GM18870 (cell line): ENCODE measurements at regions not wholly inside any gene's neighbourhood (a gene's known extent, or its start where the extent isn't known, plus 50 kb on each side); places are given as distances from the start of the nearest gene placed in this dataset.
"Not testable (repeated sequence)": the region's sequence is repeated elsewhere in the genome, so short reads cannot be mapped to it uniquely, and the experiment has no call there.

ENCODE experiments used
- ATAC-seq: cut with Tn5 transposase; IDR thresholded peaks from one replicate; pipeline ENCODE4 v1.9.1; 2021; ENCODE audit warnings: moderate library complexity; ENCODE audit not compliant: unreplicated experiment

- ATAC-seq, result no peak
These were observed 84.3 kb upstream of the HAND1 start for GRCh38 chr5:154562244-154562880.

GRCh38 chr5:154559398-154560276, 81.6 kb upstream of the HAND1 start:
- ATAC-seq, result no peak

- no peak for ATAC-seq
These were observed 79.5 kb upstream of the HAND1 start for GRCh38 chr5:154557548-154557947.

- ATAC-seq, result no peak
These were observed 69.5 kb upstream of the HAND1 start for GRCh38 chr5:154547551-154547950.

GRCh38 chr5:154546719-154547118, 68.7 kb upstream of the HAND1 start:
- ATAC-seq, result no peak

- no peak for ATAC-seq
These were observed 66.6 kb upstream of the HAND1 start for GRCh38 chr5:154544646-154545045.

- ATAC-seq, result no peak
These were observed 65.4 kb upstream of the HAND1 start for GRCh38 chr5:154543380-154543779.

GRCh38 chr5:154542581-154542980, 64.6 kb upstream of the HAND1 start:
- ATAC-seq, result no peak

- no peak for ATAC-seq
These were observed 64.0 kb upstream of the HAND1 start for GRCh38 chr5:154542000-154542399.

- no peak for ATAC-seq
These were observed 63.5 kb upstream of the HAND1 start for GRCh38 chr5:154541553-154541952.

- no peak for ATAC-seq
These were observed 62.6 kb upstream of the HAND1 start for GRCh38 chr5:154540600-154540999.

- ATAC-seq, result no peak
These were observed 60.5 kb upstream of the HAND1 start for GRCh38 chr5:154538492-154538891.

- ATAC-seq, result not testable (repeated sequence)
These were observed 58.4 kb upstream of the HAND1 start for GRCh38 chr5:154536439-154536838.

- ATAC-seq, result no peak
These were observed 57.5 kb upstream of the HAND1 start for GRCh38 chr5:154535535-154535934.

GRCh38 chr5:154534457-154535050, 56.5 kb upstream of the HAND1 start:
- ATAC-seq, result no peak

- no peak for ATAC-seq
These were observed 51.3 kb upstream of the HAND1 start for GRCh38 chr5:154529282-154529681.

- ATAC-seq, result no peak
These were observed 50.1 kb upstream of the HAND1 start for GRCh38 chr5:154528005-154528594.
